SU-DHL-6 (cell line): ENCODE measurements at regions not wholly inside any gene's neighbourhood (a gene's known extent, or its start where the extent isn't known, plus 50 kb on each side); places are given as distances from the start of the nearest gene placed in this dataset.

Experiments used
- H2AFZ ChIP-seq: fragments of 200-600 bp; sonication (generic); 2 replicates; pipeline ENCODE4 v1.6.1; 2014; ENCODE audit warnings: low read depth, mild to moderate bottlenecking, moderate library complexity, mixed read lengths, antibody characterized with exemption, low read length; ENCODE audit not compliant: severe bottlenecking
- H3F3A ChIP-seq: fragments of 200-600 bp; shearing (Covaris generic); 2 replicates; pipeline ENCODE4 v1.6.0; 2016; ENCODE audit warnings: antibody characterized with exemption, mild to moderate bottlenecking; ENCODE audit not compliant: insufficient read depth
- H3K27ac ChIP-seq: fragments of 200-600 bp; sonication (generic); 2 replicates; pipeline ENCODE4 v1.5.1; 2016; ENCODE audit warnings: low read depth, mild to moderate bottlenecking, low read length, moderate library complexity, mixed read lengths
- H3K27me3 ChIP-seq: fragments of 200-600 bp; sonication (generic), shearing (Covaris generic); 2 replicates; pipeline ENCODE4 v1.6.0; 2014; ENCODE audit warnings: mild to moderate bottlenecking, low read length
- H3K36me3 ChIP-seq: fragments of 200-600 bp; sonication (generic); 2 replicates; pipeline ENCODE4 v1.6.1; 2014; ENCODE audit warnings: mild to moderate bottlenecking, low read length, mixed read lengths
- H3K4me2 ChIP-seq: fragments of 300-600, 200-600 bp; shearing (Covaris generic), sonication (generic); 2 replicates; pipeline ENCODE4 v1.6.0; 2014; ENCODE audit warnings: low read length, low read depth, mild to moderate bottlenecking; ENCODE audit not compliant: poor library complexity, severe bottlenecking
- H3K4me3 ChIP-seq: fragments of 200-600 bp; sonication (generic); 2 replicates; pipeline ENCODE4 v1.5.1; 2014; ENCODE audit warnings: antibody characterized with exemption, low read length, mild to moderate bottlenecking, mixed read lengths; ENCODE audit not compliant: insufficient read depth, poor library complexity, severe bottlenecking
- H3K79me2 ChIP-seq: fragments of 200-600 bp; sonication (generic); 2 replicates; pipeline ENCODE4 v1.6.1; 2014; ENCODE audit warnings: mild to moderate bottlenecking, low read length, moderate library complexity; ENCODE audit not compliant: insufficient read depth
- H3K9ac ChIP-seq: fragments of 200-600 bp; sonication (generic); 2 replicates; pipeline ENCODE4 v1.7.0; 2014; ENCODE audit warnings: mild to moderate bottlenecking, low read length
- H3K9me2 ChIP-seq: fragments of 200-600 bp; sonication (generic); replicated peaks from 2 replicates; pipeline ENCODE4 v1.6.1; 2014; ENCODE audit warnings: low read length; ENCODE audit not compliant: insufficient read depth
- H3K9me3 ChIP-seq: fragments of 200-600 bp; sonication (generic); 2 replicates; pipeline ENCODE4 v1.6.1; 2014; ENCODE audit warnings: low read length, mixed read lengths; ENCODE audit not compliant: insufficient read depth
- H4K20me1 ChIP-seq: fragments of 200-600 bp; sonication (generic); 2 replicates; pipeline ENCODE4 v1.6.1; 2014; ENCODE audit warnings: low read depth, mild to moderate bottlenecking, antibody characterized with exemption, low read length, moderate library complexity, mixed read lengths
- EZH2phosphoT487 ChIP-seq: fragments of 200-600 bp; sonication (generic), shearing (Covaris generic); conservative IDR thresholded peaks from 2 replicates; pipeline ENCODE4 v1.6.1; 2018; ENCODE audit warnings: mild to moderate bottlenecking, antibody characterized with exemption, low read length, moderate library complexity, mixed read lengths
- TF ChIP-seq, protein P1 (sequence below): fragments of 200-600 bp; sonication (generic); IDR thresholded peaks from one replicate; pipeline ENCODE4 v1.5.1; 2017; ENCODE audit warnings: antibody characterized with exemption, mild to moderate bottlenecking, low read length, moderate library complexity; ENCODE audit not compliant: insufficient read depth, poor library complexity, severe bottlenecking

DNA sequence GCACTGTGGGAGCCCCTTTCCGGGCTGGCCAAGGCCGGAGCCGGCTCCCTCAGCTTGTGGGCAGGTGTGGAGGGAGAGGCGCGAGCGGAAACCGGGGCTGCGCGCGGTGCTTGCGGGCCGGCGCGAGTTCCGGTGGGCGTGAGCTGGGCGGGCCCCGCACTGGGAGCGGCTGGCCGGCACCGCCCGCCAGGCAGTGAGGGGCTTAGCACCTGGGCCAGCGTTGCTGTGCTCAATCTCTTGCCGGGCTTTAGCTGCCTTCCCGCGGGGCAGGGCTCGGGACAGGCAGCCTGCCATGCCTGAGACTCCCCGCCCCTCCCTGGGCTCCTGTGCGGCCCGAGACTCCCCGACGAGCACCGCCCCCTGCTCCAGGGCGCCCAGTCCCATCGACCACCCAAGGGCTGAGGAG is 405.2 kb upstream of the PRR20A start:
- no peaks in the 10 kb centered on the region for H3K9me3 ChIP-seq
- H3K36me3 ChIP-seq, result no peaks in the 10 kb centered on the region
- H2AFZ ChIP-seq, result no peak overlapping the region
- no peaks in the 10 kb centered on the region for H3K27me3 ChIP-seq
- TF ChIP-seq EZH2phosphoT487, result no peak
- TF ChIP-seq, protein P1, sequence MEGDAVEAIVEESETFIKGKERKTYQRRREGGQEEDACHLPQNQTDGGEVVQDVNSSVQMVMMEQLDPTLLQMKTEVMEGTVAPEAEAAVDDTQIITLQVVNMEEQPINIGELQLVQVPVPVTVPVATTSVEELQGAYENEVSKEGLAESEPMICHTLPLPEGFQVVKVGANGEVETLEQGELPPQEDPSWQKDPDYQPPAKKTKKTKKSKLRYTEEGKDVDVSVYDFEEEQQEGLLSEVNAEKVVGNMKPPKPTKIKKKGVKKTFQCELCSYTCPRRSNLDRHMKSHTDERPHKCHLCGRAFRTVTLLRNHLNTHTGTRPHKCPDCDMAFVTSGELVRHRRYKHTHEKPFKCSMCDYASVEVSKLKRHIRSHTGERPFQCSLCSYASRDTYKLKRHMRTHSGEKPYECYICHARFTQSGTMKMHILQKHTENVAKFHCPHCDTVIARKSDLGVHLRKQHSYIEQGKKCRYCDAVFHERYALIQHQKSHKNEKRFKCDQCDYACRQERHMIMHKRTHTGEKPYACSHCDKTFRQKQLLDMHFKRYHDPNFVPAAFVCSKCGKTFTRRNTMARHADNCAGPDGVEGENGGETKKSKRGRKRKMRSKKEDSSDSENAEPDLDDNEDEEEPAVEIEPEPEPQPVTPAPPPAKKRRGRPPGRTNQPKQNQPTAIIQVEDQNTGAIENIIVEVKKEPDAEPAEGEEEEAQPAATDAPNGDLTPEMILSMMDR, result no peak
- H3K9ac ChIP-seq, result no peak overlapping the region
- H3K9me2 ChIP-seq, result no peaks in the 10 kb centered on the region
- H3K4me3 ChIP-seq, result no peak overlapping the region
- H3K4me2 ChIP-seq, result no peak overlapping the region
- no peaks in the 10 kb centered on the region for H3K79me2 ChIP-seq
- H3K27ac ChIP-seq, result no peak overlapping the region
- no peaks in the 10 kb centered on the region for H4K20me1 ChIP-seq
- no peaks in the 10 kb centered on the region for H3F3A ChIP-seq

- Histone ChIP-seq H3K9me3 (no peaks in the 10 kb centered on the region; the same call in 1 of the 2 replicates), H3K9me2 (no peaks in the 10 kb centered on the region), H2AFZ (no peak overlapping the region), H3K36me3 (no peaks in the 10 kb centered on the region), H3K27ac (no peak overlapping the region), H3K27me3 (no peaks in the 10 kb centered on the region), H3K9ac (no peak overlapping the region), H3F3A (no peaks in the 10 kb centered on the region), H3K4me2 (no peak overlapping the region), H3K79me2 (no peaks in the 10 kb centered on the region), H3K4me3 (no peak overlapping the region), H4K20me1 (no peaks in the 10 kb centered on the region)
- TF ChIP-seq, protein P1, result no peak
- no peak for TF ChIP-seq EZH2phosphoT487
These were observed 403.8 kb upstream of the PRR20A start for GRCh38 chr13:56736966-56737365.

DNA sequence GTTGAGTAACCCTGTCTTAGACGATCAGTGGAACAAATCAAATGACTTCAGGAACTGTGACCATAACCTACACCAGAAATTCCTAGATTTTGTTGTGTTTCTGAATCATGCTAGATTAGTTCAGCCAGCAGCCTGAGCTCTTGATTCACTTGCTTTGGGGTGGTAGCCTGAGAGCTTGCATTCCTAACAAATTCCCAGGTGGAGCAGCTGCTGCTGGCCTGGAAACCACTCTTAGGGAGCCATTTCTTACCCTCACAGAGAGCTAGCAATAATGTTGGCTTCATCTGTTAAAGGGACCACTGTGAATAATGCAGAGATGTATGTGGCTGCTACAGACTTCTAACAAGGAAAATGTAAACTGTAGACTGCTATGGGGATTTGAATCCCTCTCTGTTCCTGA is 388.1 kb upstream of the PRR20A start:
- Histone ChIP-seq H4K20me1 (no peaks in the 10 kb centered on the region), H2AFZ (no peak overlapping the region), H3K4me2 (no peak overlapping the region), H3F3A (no peaks in the 10 kb centered on the region), H3K79me2 (no peaks in the 10 kb centered on the region), H3K9me2 (no peaks in the 10 kb centered on the region), H3K27ac (no peak overlapping the region), H3K36me3 (no peaks in the 10 kb centered on the region), H3K27me3 (no peaks in the 10 kb centered on the region), H3K9me3 (no peaks in the 10 kb centered on the region), H3K9ac (no peak overlapping the region), H3K4me3 (no peak overlapping the region)
- TF ChIP-seq EZH2phosphoT487, result no peak
- TF ChIP-seq, protein P1, result no peak
